Keratinocyte (primary cell): ENCODE measurements at regions not wholly inside any gene's neighbourhood (a gene's known extent, or its start where the extent isn't known, plus 50 kb on each side); places are given as distances from the start of the nearest gene placed in this dataset.

ENCODE experiments used
- DNase-seq: peaks from one replicate; pipeline ENCODE4 v3.0.0-alpha.2; 2011; ENCODE audit warnings: low read depth, missing footprints, low spot score
- FAIRE-seq: peaks from 2 replicates; lab custom pipeline; 2011; peaks lifted over from hg19 to GRCh38; lab: Jason Lieb, UNC
- H2AFZ ChIP-seq: 2 replicates; pipeline ENCODE4 v1.6.0; 2012; ENCODE audit warnings: low read length, control low read depth, inconsistent platforms; ENCODE audit not compliant: control insufficient read depth
- H3K27ac ChIP-seq: 2 replicates; pipeline ENCODE4 v1.5.1; 2011; ENCODE audit warnings: low read length; ENCODE audit not compliant: control insufficient read depth, insufficient read depth
- H3K27me3 ChIP-seq: 3 replicates; pipeline ENCODE4 v1.6.0; 2011; ENCODE audit warnings: low read length; ENCODE audit not compliant: control insufficient read depth, insufficient read depth; ENCODE audit errors: extremely low read depth
- H3K36me3 ChIP-seq, 2 experiments: 2 replicates in 1 of 2; 3 replicates in 1 of 2; pipeline ENCODE4 v1.5.1; 2011; ENCODE audit warnings: low read length in 2 of 2, mild to moderate bottlenecking in 1 of 2; ENCODE audit not compliant: control insufficient read depth in 2 of 2, insufficient read depth in 2 of 2; ENCODE audit errors: extremely low read depth in 1 of 2
- H3K4me1 ChIP-seq: 3 replicates; pipeline ENCODE4 v1.5.1; 2011; ENCODE audit warnings: low read length; ENCODE audit not compliant: control insufficient read depth, insufficient read depth; ENCODE audit errors: extremely low read depth
- H3K4me2 ChIP-seq: 3 replicates; pipeline ENCODE4 v1.6.0; 2011; ENCODE audit warnings: low read depth, low read length; ENCODE audit not compliant: control insufficient read depth, insufficient read depth; ENCODE audit errors: extremely low read depth
- H3K4me3 ChIP-seq, 3 experiments: fragments of 200-600 bp in 1 of 3; sonication (generic) in 1 of 3; 2 replicates in 2 of 3; 3 replicates in 1 of 3; pipeline ENCODE4 v1.5.1; 2011 to 2016; ENCODE audit warnings: low read length in 3 of 3, mild to moderate bottlenecking in 3 of 3, control low read depth in 2 of 3, inconsistent platforms in 1 of 3, low read depth in 1 of 3, mixed read lengths in 1 of 3, mixed run types in 1 of 3, moderate library complexity in 1 of 3; ENCODE audit not compliant: control insufficient read depth in 2 of 3, insufficient read depth in 2 of 3; ENCODE audit errors: extremely low read depth in 1 of 3
- H3K79me2 ChIP-seq: 2 replicates; pipeline ENCODE4 v1.6.0; 2012; ENCODE audit warnings: low read length; ENCODE audit not compliant: control insufficient read depth, insufficient read depth
- H3K9ac ChIP-seq: 3 replicates; pipeline ENCODE4 v1.6.0; 2011; ENCODE audit warnings: low read length; ENCODE audit not compliant: control insufficient read depth, insufficient read depth; ENCODE audit errors: extremely low read depth
- H3K9me1 ChIP-seq: 3 replicates; pipeline ENCODE4 v1.6.0; 2011; ENCODE audit warnings: low read length; ENCODE audit not compliant: control insufficient read depth, insufficient read depth; ENCODE audit errors: extremely low read depth
- H3K9me3 ChIP-seq: 2 replicates; pipeline ENCODE4 v1.5.1; 2012; ENCODE audit warnings: low read depth, low read length; ENCODE audit not compliant: control insufficient read depth
- H4K20me1 ChIP-seq: 3 replicates; pipeline ENCODE4 v1.6.0; 2011; ENCODE audit warnings: low read length; ENCODE audit not compliant: control insufficient read depth, insufficient read depth; ENCODE audit errors: extremely low read depth
- EZH2 ChIP-seq: IDR thresholded peaks from one replicate; pipeline ENCODE4 v1.6.1; 2012; ENCODE audit warnings: inconsistent platforms, mild to moderate bottlenecking, low read length, moderate library complexity
- dilution Hi-C: fragments of 300-500 bp; cut with MboI; formaldehyde crosslinking; loops from one replicate; pipeline ENCODE4 v1.7.0; 2020; ENCODE audit warnings: low sequenced_read_pairs; ENCODE audit not compliant: extremely low pct_ligation_motif_present
- TF ChIP-seq, protein P1 (sequence below), 3 experiments: IDR thresholded peaks in 1 of 3; conservative IDR thresholded peaks in 1 of 3; optimal IDR thresholded peaks in 1 of 3; 2 replicates in 2 of 3; 3 replicates in 1 of 3; pipeline versions ENCODE3 to v1.5.1; 2011; ENCODE audit warnings: low read length in 3 of 3, mild to moderate bottlenecking in 3 of 3, moderate library complexity in 2 of 3, control low read depth in 1 of 3, inconsistent platforms in 1 of 3; ENCODE audit not compliant: insufficient read depth in 2 of 3; ENCODE audit errors: extremely low read depth in 1 of 3

- FAIRE-seq = no peak
- no peaks in the 10 kb centered on the region for H3K9me3 ChIP-seq
- H3K27me3 ChIP-seq = no peaks in the 10 kb centered on the region
- H3K36me3 ChIP-seq = no peaks in the 10 kb centered on the region
- TF ChIP-seq EZH2 = no peak
- TF ChIP-seq, protein P1, sequence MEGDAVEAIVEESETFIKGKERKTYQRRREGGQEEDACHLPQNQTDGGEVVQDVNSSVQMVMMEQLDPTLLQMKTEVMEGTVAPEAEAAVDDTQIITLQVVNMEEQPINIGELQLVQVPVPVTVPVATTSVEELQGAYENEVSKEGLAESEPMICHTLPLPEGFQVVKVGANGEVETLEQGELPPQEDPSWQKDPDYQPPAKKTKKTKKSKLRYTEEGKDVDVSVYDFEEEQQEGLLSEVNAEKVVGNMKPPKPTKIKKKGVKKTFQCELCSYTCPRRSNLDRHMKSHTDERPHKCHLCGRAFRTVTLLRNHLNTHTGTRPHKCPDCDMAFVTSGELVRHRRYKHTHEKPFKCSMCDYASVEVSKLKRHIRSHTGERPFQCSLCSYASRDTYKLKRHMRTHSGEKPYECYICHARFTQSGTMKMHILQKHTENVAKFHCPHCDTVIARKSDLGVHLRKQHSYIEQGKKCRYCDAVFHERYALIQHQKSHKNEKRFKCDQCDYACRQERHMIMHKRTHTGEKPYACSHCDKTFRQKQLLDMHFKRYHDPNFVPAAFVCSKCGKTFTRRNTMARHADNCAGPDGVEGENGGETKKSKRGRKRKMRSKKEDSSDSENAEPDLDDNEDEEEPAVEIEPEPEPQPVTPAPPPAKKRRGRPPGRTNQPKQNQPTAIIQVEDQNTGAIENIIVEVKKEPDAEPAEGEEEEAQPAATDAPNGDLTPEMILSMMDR (optimal IDR thresholded peaks at IDR 0.05 in 1 of 3, IDR thresholded peaks at IDR 0.05 in 1 of 3, conservative IDR thresholded peaks at IDR 0.05 in 1 of 3; ENCODE audit: extremely low read depth in 1 of 3, insufficient read depth in 2 of 3, low read length in 3 of 3) = no peak
- H4K20me1 ChIP-seq = no peaks in the 10 kb centered on the region
- H3K4me2 ChIP-seq = no peak overlapping the region
- H3K9ac ChIP-seq = no peak overlapping the region
- H3K79me2 ChIP-seq = no peaks in the 10 kb centered on the region
- no peak overlapping the region for H2AFZ ChIP-seq
- H3K4me3 ChIP-seq = no peak overlapping the region
- H3K27ac ChIP-seq = no peak overlapping the region
- H3K4me1 ChIP-seq = no peaks in the 10 kb centered on the region
- no peaks in the 10 kb centered on the region for H3K9me1 ChIP-seq
- DNase-seq = no peak
- dilution Hi-C loops = no loop called here
Measured at GRCh38 chr1:218866507-218866906, 307.2 kb upstream of the LYPLAL1 start.

DNA sequence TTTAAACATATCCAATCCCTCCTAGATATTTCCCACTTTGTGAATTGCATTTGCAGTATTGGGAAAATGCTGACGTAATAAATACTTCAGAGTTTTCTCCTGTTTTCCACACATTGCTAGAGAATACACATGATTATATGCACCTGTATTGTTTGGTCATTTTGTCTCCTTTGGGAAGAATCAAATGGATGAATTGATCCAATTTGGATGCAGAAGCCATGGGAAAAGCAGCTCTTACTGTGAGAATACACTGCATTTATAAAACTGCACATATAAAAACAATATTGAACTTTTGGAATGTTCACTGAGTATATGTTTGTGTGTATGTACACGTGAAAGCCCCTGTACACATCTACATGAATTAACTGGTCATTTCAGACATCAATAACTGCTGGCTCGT lies 306.6 kb upstream of the LYPLAL1 start:
- no peaks in the 10 kb centered on the region for H4K20me1 ChIP-seq
- DNase-seq = no peak
- H2AFZ ChIP-seq = no peak overlapping the region
- no peak overlapping the region for H3K9ac ChIP-seq
- no peak for FAIRE-seq
- H3K9me1 ChIP-seq = no peaks in the 10 kb centered on the region
- no peaks in the 10 kb centered on the region for H3K4me1 ChIP-seq
- TF ChIP-seq, protein P1 (optimal IDR thresholded peaks at IDR 0.05 in 1 of 3, IDR thresholded peaks at IDR 0.05 in 1 of 3, conservative IDR thresholded peaks at IDR 0.05 in 1 of 3; ENCODE audit: extremely low read depth in 1 of 3, insufficient read depth in 2 of 3, low read length in 3 of 3) = no peak
- no peak for TF ChIP-seq EZH2
- no peak overlapping the region for H3K4me2 ChIP-seq
- no peak overlapping the region for H3K4me3 ChIP-seq
- no peaks in the 10 kb centered on the region for H3K27me3 ChIP-seq
- no peak overlapping the region for H3K27ac ChIP-seq
- no peaks in the 10 kb centered on the region for H3K79me2 ChIP-seq
- dilution Hi-C loops = no loop called here
- no peaks in the 10 kb centered on the region for H3K9me3 ChIP-seq
- H3K36me3 ChIP-seq = no peaks in the 10 kb centered on the region
